ENCODE measurements at regions not wholly inside any gene's neighbourhood (a gene's known extent, or its start where the extent isn't known, plus 50 kb on each side); places are given as distances from the start of the nearest gene placed in this dataset.

GRCh38 chr2:65639156-65639864 lies 206.9 kb upstream of the SPRED2 start:
- Histone ChIP-seq H3K79me2 (no peaks in the 10 kb centered on the region), H3K4me1 (ENCODE audit: insufficient read depth) (peaks cover 8% of the 10 kb centered on the region), H3K27ac (no peak overlapping the region), H3K4me3 (no peak overlapping the region), H3K4me2 (no peak overlapping the region), H3K27me3 (no peaks in the 10 kb centered on the region), H3K9me3 (ENCODE audit: low read depth) (no peaks in the 10 kb centered on the region), H2AFZ (no peak overlapping the region), H4K20me1 (ENCODE audit: insufficient read depth, poor library complexity, severe bottlenecking) (no peaks in the 10 kb centered on the region), H3K36me3 (replicated peaks; ENCODE audit: insufficient read depth, low read depth) (no peaks in the 10 kb centered on the region), H3K9me2 (replicated peaks; ENCODE audit: insufficient read depth) (no peaks in the 10 kb centered on the region)
- DNase-seq (ENCODE audit: low spot score) = peak; percentile 20
- TF ChIP-seq EZH2 (IDR thresholded peaks at IDR 0.05; ENCODE audit: borderline replicate concordance) (no peak), EZH2phosphoT487 (IDR thresholded peaks at IDR 0.05; ENCODE audit: low read depth, severe bottlenecking, unreplicated experiment) (no peak), CTCF (IDR thresholded peaks at IDR 0.05; ENCODE audit: poor library complexity) (no peak)
- 58% methylated on average over 6 of the region's 6 CpGs for WGBS (ENCODE audit: low lambda C conversion rate, missing lambda C conversion rate)

GRCh38 chr2:65638443-65638842 lies 206.0 kb upstream of the SPRED2 start:
- TF ChIP-seq CTCF (IDR thresholded peaks at IDR 0.05; ENCODE audit: poor library complexity) (peak; percentile 5), EZH2 (IDR thresholded peaks at IDR 0.05; ENCODE audit: borderline replicate concordance) (no peak)
- no peak overlapping the region for H3K4me3 ChIP-seq
- DNase-seq (ENCODE audit: low spot score) = no peak
- H3K27me3 ChIP-seq = no peaks in the 10 kb centered on the region
- no peak overlapping the region for H2AFZ ChIP-seq
- peaks cover 8% of the 10 kb centered on the region for H3K4me1 ChIP-seq (ENCODE audit: insufficient read depth)
- H3K9me2 ChIP-seq (replicated peaks; ENCODE audit: insufficient read depth) = no peaks in the 10 kb centered on the region
- H3K4me2 ChIP-seq = no peak overlapping the region
- H3K36me3 ChIP-seq (replicated peaks; ENCODE audit: insufficient read depth, low read depth) = no peaks in the 10 kb centered on the region
- no peaks in the 10 kb centered on the region for H4K20me1 ChIP-seq (ENCODE audit: insufficient read depth, poor library complexity, severe bottlenecking)
- H3K27ac ChIP-seq = no peak overlapping the region
- H3K9me3 ChIP-seq (ENCODE audit: low read depth) = no peaks in the 10 kb centered on the region
- no peaks in the 10 kb centered on the region for H3K79me2 ChIP-seq

- no peaks in the 10 kb centered on the region for H3K27me3 ChIP-seq
- H3K9me3 ChIP-seq (ENCODE audit: low read depth) = no peaks in the 10 kb centered on the region
- no peaks in the 10 kb centered on the region for H4K20me1 ChIP-seq (ENCODE audit: insufficient read depth, poor library complexity, severe bottlenecking)
- H3K4me3 ChIP-seq = no peak overlapping the region
- H3K79me2 ChIP-seq = no peaks in the 10 kb centered on the region
- DNase-seq (ENCODE audit: low spot score) = no peak
- no peaks in the 10 kb centered on the region for H3K36me3 ChIP-seq (replicated peaks; ENCODE audit: insufficient read depth, low read depth)
- TF ChIP-seq EZH2 (IDR thresholded peaks at IDR 0.05; ENCODE audit: borderline replicate concordance) (no peak), EZH2phosphoT487 (IDR thresholded peaks at IDR 0.05; ENCODE audit: low read depth, severe bottlenecking, unreplicated experiment) (no peak), CTCF (IDR thresholded peaks at IDR 0.05; ENCODE audit: poor library complexity) (no peak)
- no peak overlapping the region for H3K27ac ChIP-seq
- 34% methylated on average over 7 of the region's 7 CpGs for WGBS (ENCODE audit: low lambda C conversion rate, missing lambda C conversion rate)
- peaks cover 8% of the 10 kb centered on the region for H3K4me1 ChIP-seq (ENCODE audit: insufficient read depth)
- no peak overlapping the region for H3K4me2 ChIP-seq
- no peaks in the 10 kb centered on the region for H3K9me2 ChIP-seq (replicated peaks; ENCODE audit: insufficient read depth)
- H2AFZ ChIP-seq = no peak overlapping the region
These were observed 204.5 kb upstream of the SPRED2 start for GRCh38 chr2:65636813-65637483.
